Suprapubic skin (tissue), 4 donors: ENCODE measurements at regions not wholly inside any gene's neighbourhood (a gene's known extent, or its start where the extent isn't known, plus 50 kb on each side); places are given as distances from the start of the nearest gene placed in this dataset.

ENCODE experiments used
- CTCF ChIP-seq, 2 donors: fragments of 200-600 bp in 1 of 2; fragments of 450-650 bp in 1 of 2; sonication (generic) in 1 of 2; IDR thresholded peaks; one replicate each; pipeline ENCODE4 v1.5.1; 2016 to 2019; ENCODE audit warnings: antibody characterized with exemption in 2 of 2, mild to moderate bottlenecking in 1 of 2, moderate library complexity in 1 of 2
- EP300 ChIP-seq: sonication (generic); formaldehyde crosslinking; IDR thresholded peaks from one replicate; pipeline ENCODE4 v1.6.1; 2017; ENCODE audit warnings: antibody characterized with exemption
- POLR2A ChIP-seq, 2 donors: fragments of 450-650 bp; IDR thresholded peaks; one replicate each; pipeline ENCODE4 v1.6.1; 2017; ENCODE audit warnings: antibody characterized with exemption in 2 of 2, mild to moderate bottlenecking in 2 of 2, moderate library complexity in 2 of 2
- POLR2AphosphoS5 ChIP-seq, 3 donors: sonication (generic); formaldehyde crosslinking; IDR thresholded peaks; one replicate each; pipeline ENCODE4 v1.6.1; 2017; ENCODE audit warnings: antibody characterized with exemption in 3 of 3

- TF ChIP-seq CTCF (IDR thresholded peaks at IDR 0.05) (no peak), POLR2AphosphoS5 (IDR thresholded peaks at IDR 0.05) (no peak), POLR2A (IDR thresholded peaks at IDR 0.05) (no peak), EP300 (no peak)
Measured at GRCh38 chr2:61720911-61721310, 132.9 kb downstream of the FAM161A start.
